ENCODE measurements at regions not wholly inside any gene's neighbourhood (a gene's known extent, or its start where the extent isn't known, plus 50 kb on each side); places are given as distances from the start of the nearest gene placed in this dataset.

DNA sequence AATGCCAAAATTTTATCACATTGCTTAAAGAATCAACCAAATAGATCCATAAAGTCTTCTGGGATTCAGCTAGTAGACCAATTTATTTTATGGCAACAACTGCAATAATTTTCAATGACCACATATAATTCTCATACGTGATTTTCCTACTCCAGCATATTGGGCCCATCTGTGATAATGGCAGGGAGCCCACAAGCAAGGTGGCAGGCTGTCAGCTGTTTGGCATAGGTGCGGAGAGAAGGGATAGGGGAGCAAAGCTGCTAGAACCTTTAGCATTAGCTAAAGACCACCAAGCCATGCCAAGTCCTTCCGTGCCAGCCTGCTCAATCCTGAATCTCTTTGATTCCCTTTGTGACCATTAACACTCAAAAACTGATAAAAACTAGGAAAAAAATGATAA lies 721.2 kb downstream of the XPNPEP1 start:
- H2BK15ac ChIP-seq (ENCODE audit: low read depth, low read length) = no peak overlapping the region
- no peak overlapping the region for H3K18ac ChIP-seq (ENCODE audit: low read depth, low read length)
- H3K56ac ChIP-seq (ENCODE audit: extremely low read depth, insufficient read depth, low read length) = no peak overlapping the region
- no peak overlapping the region for H2AFZ ChIP-seq (replicated peaks; ENCODE audit: low read length, poor library complexity)
- no peaks in the 10 kb centered on the region; the same call in 1 of the 2 replicates for H3K9me1 ChIP-seq (ENCODE audit: insufficient read depth, low read length)
- no peaks in the 10 kb centered on the region for H3K9me3 ChIP-seq (ENCODE audit: control insufficient read depth, insufficient read depth, low read length)
- H3K4me2 ChIP-seq (ENCODE audit: low read depth, low read length) = no peak overlapping the region
- H4K20me1 ChIP-seq (ENCODE audit: insufficient read depth, low read length) = no peaks in the 10 kb centered on the region
- H2BK20ac ChIP-seq (ENCODE audit: low read depth, low read length) = no peak overlapping the region
- no peak overlapping the region for H3K9ac ChIP-seq (ENCODE audit: low read depth, low read length)
- H2AK5ac ChIP-seq (ENCODE audit: low read depth, low read length) = no peak overlapping the region
- ChIA-PET CTCF (interaction anchor here (1.5 kb wide), 1 partner anchor 9 kb away, joined by 4 read pairs; no protein-coding TSS in a partner anchor), POLR2A (ENCODE audit: unreplicated experiment) (no interaction called here)
- no peak overlapping the region for H2BK5ac ChIP-seq (ENCODE audit: low read depth, low read length, poor library complexity, severe bottlenecking)
- dilution Hi-C loops (cut with HindIII; ENCODE audit: low sequenced_read_pairs, unreplicated experiment) = no loop called here
- 0 out of 2 replicates have a peak, but pooled peaks cover 2% of the 10 kb centered on the region for H3K4me1 ChIP-seq (ENCODE audit: control insufficient read depth, insufficient read depth, low read length)
- H4K91ac ChIP-seq (ENCODE audit: insufficient read depth, low read depth, low read length) = no peak overlapping the region
- H3K36me3 ChIP-seq (ENCODE audit: control insufficient read depth, insufficient read depth, low read length) = no peaks in the 10 kb centered on the region
- H3K4me3 ChIP-seq (ENCODE audit: insufficient read depth, low read depth, low read length) = no peak overlapping the region
- no peak for ATAC-seq (ENCODE audit: low read depth)
- no peak overlapping the region for H3K4ac ChIP-seq (ENCODE audit: low read depth, low read length)
- BruUV-seq (replicated peaks) = no TSS peak
- in situ Hi-C loops (cut with MboI; ENCODE audit: low sequenced_read_pairs) = no loop called here
- DNase-seq = no peak
- H3K27ac ChIP-seq (ENCODE audit: insufficient read depth, low read length) = no peak overlapping the region
- no peak overlapping the region for H4K5ac ChIP-seq (ENCODE audit: low read depth, low read length)
- intact Hi-C loops (cut with micrococcal nuclease) = no loop called here
- no peak overlapping the region for H2AK9ac ChIP-seq (replicated peaks; ENCODE audit: low read depth, low read length, poor library complexity)
- H3K27me3 ChIP-seq (ENCODE audit: control insufficient read depth, insufficient read depth, low read length) = no peaks in the 10 kb centered on the region
- H3K14ac ChIP-seq (replicated peaks; ENCODE audit: low read depth, low read length) = no peak overlapping the region
- TF ChIP-seq FOS (IDR thresholded peaks at IDR 0.05; ENCODE audit: low read depth, low read length) = no peak
- TF ChIP-seq MAFK (IDR thresholded peaks at IDR 0.05; ENCODE audit: low read depth, low read length) = no peak
- TF ChIP-seq, protein P1, sequence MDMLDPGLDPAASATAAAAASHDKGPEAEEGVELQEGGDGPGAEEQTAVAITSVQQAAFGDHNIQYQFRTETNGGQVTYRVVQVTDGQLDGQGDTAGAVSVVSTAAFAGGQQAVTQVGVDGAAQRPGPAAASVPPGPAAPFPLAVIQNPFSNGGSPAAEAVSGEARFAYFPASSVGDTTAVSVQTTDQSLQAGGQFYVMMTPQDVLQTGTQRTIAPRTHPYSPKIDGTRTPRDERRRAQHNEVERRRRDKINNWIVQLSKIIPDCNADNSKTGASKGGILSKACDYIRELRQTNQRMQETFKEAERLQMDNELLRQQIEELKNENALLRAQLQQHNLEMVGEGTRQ (IDR thresholded peaks at IDR 0.05; ENCODE audit: low read depth, low read length) = no peak
- TF ChIP-seq, protein P2, sequence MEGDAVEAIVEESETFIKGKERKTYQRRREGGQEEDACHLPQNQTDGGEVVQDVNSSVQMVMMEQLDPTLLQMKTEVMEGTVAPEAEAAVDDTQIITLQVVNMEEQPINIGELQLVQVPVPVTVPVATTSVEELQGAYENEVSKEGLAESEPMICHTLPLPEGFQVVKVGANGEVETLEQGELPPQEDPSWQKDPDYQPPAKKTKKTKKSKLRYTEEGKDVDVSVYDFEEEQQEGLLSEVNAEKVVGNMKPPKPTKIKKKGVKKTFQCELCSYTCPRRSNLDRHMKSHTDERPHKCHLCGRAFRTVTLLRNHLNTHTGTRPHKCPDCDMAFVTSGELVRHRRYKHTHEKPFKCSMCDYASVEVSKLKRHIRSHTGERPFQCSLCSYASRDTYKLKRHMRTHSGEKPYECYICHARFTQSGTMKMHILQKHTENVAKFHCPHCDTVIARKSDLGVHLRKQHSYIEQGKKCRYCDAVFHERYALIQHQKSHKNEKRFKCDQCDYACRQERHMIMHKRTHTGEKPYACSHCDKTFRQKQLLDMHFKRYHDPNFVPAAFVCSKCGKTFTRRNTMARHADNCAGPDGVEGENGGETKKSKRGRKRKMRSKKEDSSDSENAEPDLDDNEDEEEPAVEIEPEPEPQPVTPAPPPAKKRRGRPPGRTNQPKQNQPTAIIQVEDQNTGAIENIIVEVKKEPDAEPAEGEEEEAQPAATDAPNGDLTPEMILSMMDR (conservative IDR thresholded peaks at IDR 0.05; ENCODE audit: low read depth, low read length) = no peak
- TF ChIP-seq MXI1 (IDR thresholded peaks at IDR 0.05; ENCODE audit: borderline replicate concordance, low read depth, low read length) = no peak
- TF ChIP-seq RCOR1 (IDR thresholded peaks at IDR 0.05; ENCODE audit: insufficient replicate concordance, low read length) = no peak
- no peak for TF ChIP-seq BHLHE40 (IDR thresholded peaks at IDR 0.05; ENCODE audit: low read depth, low read length)
- TF ChIP-seq MAZ (IDR thresholded peaks at IDR 0.05; ENCODE audit: borderline replicate concordance, low read depth, low read length) = no peak
- no peak for TF ChIP-seq SMC3 (IDR thresholded peaks at IDR 0.05; ENCODE audit: low read depth, low read length)
- TF ChIP-seq, protein P3, sequence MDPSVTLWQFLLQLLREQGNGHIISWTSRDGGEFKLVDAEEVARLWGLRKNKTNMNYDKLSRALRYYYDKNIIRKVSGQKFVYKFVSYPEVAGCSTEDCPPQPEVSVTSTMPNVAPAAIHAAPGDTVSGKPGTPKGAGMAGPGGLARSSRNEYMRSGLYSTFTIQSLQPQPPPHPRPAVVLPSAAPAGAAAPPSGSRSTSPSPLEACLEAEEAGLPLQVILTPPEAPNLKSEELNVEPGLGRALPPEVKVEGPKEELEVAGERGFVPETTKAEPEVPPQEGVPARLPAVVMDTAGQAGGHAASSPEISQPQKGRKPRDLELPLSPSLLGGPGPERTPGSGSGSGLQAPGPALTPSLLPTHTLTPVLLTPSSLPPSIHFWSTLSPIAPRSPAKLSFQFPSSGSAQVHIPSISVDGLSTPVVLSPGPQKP (IDR thresholded peaks at IDR 0.05; ENCODE audit: borderline replicate concordance, low read depth, low read length) = no peak
- TF ChIP-seq POLR2A (IDR thresholded peaks at IDR 0.05; ENCODE audit: low read depth, low read length) = no peak
- no peak for TF ChIP-seq CEBPB (IDR thresholded peaks at IDR 0.05; ENCODE audit: low read depth, low read length)
- no peak for TF ChIP-seq RAD21 (IDR thresholded peaks at IDR 0.05; ENCODE audit: low read length)
- TF ChIP-seq NFE2L2 (IDR thresholded peaks at IDR 0.05; ENCODE audit: low read depth, low read length) = no peak
- TF ChIP-seq RFX5 (IDR thresholded peaks at IDR 0.05; ENCODE audit: low read depth, low read length) = no peak
- no peak for TF ChIP-seq CHD1 (IDR thresholded peaks at IDR 0.05; ENCODE audit: low read depth, low read length)
- no peaks in the 10 kb centered on the region for H3K79me1 ChIP-seq (ENCODE audit: low read depth in 1 of 2, low read length in 2 of 2)
- no CpG with 5 or more reads among the region's 3 CpGs for WGBS, 2 experiments (ENCODE audit: extremely low coverage in 2 of 2, insufficient read length in 1 of 2)
- H4K8ac ChIP-seq (ENCODE audit: low read depth in 2 of 2, low read length in 2 of 2) = no peak overlapping the region
- no peak overlapping the region for H3K23ac ChIP-seq (ENCODE audit: low read depth, low read length)
- no peak overlapping the region for H2BK120ac ChIP-seq (ENCODE audit: low read depth, low read length)

Measured in IMR-90 (cell line).